ENCODE measurements at regions not wholly inside any gene's neighbourhood (a gene's known extent, or its start where the extent isn't known, plus 50 kb on each side); places are given as distances from the start of the nearest gene placed in this dataset.

DNA sequence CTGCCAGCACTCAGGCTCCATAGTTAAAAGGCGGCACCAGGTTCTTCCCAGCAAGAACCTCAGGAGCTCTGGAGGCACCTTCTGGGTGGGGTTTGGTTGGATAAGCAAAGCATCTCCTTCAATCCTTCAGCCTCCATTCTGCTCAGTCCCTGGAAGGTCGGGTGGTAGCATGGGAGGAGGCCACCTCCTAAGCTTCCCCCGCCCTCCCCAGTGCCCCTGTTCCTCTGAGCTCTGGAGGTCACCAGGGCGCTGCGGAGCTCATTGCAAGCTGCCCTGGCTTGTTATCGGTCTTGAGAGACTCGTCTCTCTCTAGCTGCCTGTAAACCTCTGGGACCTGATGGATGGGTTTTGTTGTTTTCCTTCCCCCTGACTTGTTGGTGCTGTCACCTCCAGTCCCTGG lies 124.8 kb downstream of the RPLP1 start:
- H3K4me3 ChIP-seq (ENCODE audit: low read length), result no peak overlapping the region
- no peak overlapping the region for H2AFZ ChIP-seq (ENCODE audit: low read depth, low read length)
- peaks cover 16% of the 10 kb centered on the region for H3K27me3 ChIP-seq (ENCODE audit: insufficient read depth, low read length)
- no peaks in the 10 kb centered on the region for H3K36me3 ChIP-seq (ENCODE audit: insufficient read depth, low read length)
- peaks cover 12% of the 10 kb centered on the region for H3K4me1 ChIP-seq (ENCODE audit: insufficient read depth, low read length)
- no peaks in the 10 kb centered on the region for H3K9me3 ChIP-seq (ENCODE audit: low read length)

DNA sequence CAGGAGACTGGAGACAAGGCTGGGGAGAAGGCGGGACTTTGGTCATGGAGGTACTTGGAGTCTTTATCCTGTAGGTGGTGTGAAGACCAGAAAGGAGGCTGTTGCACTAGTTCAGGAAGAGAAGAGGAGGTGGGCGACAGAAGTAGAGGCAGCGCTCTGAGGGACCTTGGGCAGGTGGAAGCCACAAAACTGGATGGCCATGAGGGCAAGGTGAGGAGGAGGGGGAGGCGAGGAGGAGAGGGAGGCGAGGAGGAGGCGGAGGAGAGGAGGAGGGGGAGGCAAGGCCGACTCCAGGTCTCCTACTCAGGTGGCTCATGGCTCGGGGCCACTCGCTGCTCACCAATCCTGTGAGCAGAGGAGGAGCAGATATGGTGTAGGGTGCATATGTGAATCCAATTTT lies 125.6 kb downstream of the RPLP1 start:
- peaks cover 16% of the 10 kb centered on the region for H3K27me3 ChIP-seq (ENCODE audit: insufficient read depth, low read length)
- no peak overlapping the region for H3K4me3 ChIP-seq (ENCODE audit: low read length)
- H2AFZ ChIP-seq (ENCODE audit: low read depth, low read length), result no peak overlapping the region
- H3K36me3 ChIP-seq (ENCODE audit: insufficient read depth, low read length), result no peaks in the 10 kb centered on the region
- no peaks in the 10 kb centered on the region for H3K9me3 ChIP-seq (ENCODE audit: low read length)
- peaks cover 12% of the 10 kb centered on the region for H3K4me1 ChIP-seq (ENCODE audit: insufficient read depth, low read length)

DNA sequence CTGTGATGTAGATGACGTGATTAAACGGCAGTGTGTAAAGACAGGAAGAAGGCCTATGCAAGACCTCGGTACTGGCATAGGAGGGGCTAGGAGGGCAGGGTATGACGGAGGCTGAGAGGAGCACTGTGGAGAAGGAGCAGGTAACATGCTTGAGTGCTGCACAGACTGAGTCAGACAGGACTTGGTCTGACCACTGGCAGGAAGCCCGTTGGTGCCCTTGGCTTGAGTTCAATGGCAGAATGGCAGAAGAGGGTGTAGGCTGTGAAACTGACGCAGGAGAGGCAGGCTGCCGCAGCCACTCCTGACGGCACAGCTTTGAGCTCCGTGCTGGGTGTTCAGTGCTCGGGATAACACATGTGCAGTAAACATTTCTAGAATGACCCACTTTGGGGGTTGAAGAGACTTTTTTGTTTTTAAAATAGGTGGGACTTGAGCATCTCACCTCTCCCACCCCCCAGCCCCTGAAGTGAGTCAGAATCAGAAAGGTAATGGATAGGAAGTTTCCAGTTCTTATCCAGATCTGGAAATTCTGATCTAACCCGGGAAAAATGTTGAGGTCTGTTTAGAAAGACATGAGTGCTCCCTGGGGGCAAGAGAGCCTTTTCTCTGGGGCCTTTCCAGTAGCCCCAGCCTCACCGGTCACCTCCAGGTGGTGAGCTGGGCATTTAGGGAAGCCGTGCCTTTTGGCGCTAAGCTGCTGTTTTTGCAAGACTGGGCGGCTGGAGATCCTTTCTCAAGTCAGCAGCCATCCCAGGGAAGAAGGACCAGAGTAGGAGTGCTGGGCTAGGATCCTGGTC lies 126.4 kb downstream of the RPLP1 start:
- no peak overlapping the region for H2AFZ ChIP-seq (ENCODE audit: low read depth, low read length)
- peaks cover 13% of the 10 kb centered on the region for H3K27me3 ChIP-seq (ENCODE audit: insufficient read depth, low read length)
- H3K36me3 ChIP-seq (ENCODE audit: insufficient read depth, low read length), result no peaks in the 10 kb centered on the region
- no peak overlapping the region for H3K4me3 ChIP-seq (ENCODE audit: low read length)
- no peaks in the 10 kb centered on the region for H3K9me3 ChIP-seq (ENCODE audit: low read length)
- peaks cover 12% of the 10 kb centered on the region for H3K4me1 ChIP-seq (ENCODE audit: insufficient read depth, low read length)

DNA sequence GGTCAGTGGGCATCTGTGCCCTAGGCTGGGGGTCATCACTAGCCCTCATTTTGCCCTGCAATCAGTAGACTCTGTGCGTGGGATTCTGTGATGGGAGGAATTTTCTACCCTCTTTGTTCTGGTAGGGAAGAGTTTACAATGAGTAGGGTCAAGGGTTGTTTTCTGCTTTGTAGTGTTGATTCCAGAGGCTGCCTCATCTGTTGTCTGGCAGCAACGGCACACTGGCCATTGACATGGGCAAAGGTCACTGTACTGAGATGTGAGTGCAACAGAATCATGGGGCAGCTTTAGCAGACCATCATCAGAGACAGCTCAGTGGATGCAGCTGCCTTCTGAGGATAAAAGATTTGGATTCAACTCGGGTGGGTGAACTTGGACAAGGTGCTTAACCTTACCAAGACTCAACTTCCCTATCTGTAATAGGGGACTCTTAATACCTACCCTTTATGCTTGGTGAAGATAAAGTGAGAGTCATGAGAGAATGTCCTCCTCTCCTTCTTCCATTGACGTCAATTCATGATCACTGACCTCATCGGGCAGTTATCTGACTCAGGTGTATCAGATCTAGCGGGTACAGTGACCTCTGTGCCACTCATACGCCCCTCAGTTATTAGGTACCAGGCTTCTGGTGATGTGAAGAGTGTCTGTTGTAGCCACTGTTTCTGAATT lies 127.5 kb downstream of the RPLP1 start:
- no peaks in the 10 kb centered on the region for H3K9me3 ChIP-seq (ENCODE audit: low read length)
- no peak overlapping the region for H3K4me3 ChIP-seq (ENCODE audit: low read length)
- H3K27me3 ChIP-seq (ENCODE audit: insufficient read depth, low read length), result peaks cover 5% of the 10 kb centered on the region
- H3K36me3 ChIP-seq (ENCODE audit: insufficient read depth, low read length), result no peaks in the 10 kb centered on the region
- H2AFZ ChIP-seq (ENCODE audit: low read depth, low read length), result no peak overlapping the region
- H3K4me1 ChIP-seq (ENCODE audit: insufficient read depth, low read length), result peaks cover 12% of the 10 kb centered on the region

DNA sequence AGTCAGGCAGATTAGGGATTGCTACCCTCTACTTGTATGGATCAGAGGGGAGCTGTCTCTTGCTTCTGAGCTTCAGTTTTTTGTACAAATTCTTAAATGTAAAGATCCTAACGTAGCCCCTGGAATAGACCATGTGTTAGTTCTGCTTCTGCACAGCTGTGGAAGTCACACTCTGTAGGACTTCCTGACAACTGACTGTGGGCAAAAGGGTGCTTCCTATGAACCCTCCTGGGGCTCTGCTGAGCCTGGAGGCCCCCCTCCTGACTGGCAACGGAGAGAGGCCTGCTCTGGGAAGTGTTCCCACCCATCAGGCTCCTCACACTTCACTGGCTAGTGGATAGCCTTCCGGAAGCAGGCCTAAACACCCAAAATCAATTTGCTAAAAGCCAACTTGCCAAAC lies 131.0 kb downstream of the RPLP1 start:
- Histone ChIP-seq H3K36me3 (ENCODE audit: insufficient read depth, low read length) (no peaks in the 10 kb centered on the region), H3K9me3 (ENCODE audit: low read length) (no peaks in the 10 kb centered on the region), H3K4me3 (ENCODE audit: low read length) (no peak overlapping the region)

DNA sequence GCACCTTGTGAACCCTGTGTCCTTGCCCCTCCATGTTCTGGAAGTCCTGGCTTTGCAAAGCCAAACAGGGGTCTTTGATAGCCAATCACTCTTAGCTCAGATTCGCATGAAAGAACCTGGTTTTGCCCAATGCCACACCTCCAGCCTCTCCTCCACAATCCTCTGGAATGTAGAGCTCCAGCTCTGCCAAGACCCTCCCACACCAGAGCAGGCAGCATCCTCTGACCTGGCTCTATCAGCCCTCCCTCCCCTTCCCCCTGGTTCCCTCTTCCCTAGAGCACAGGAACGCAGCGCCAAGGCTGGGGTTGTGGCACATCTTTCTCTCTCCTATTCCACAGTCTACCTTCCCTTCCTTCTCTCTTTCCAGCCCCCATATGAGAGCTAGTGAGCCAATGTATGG lies 133.3 kb downstream of the RPLP1 start:
- Histone ChIP-seq H3K9me3 (ENCODE audit: low read length) (no peaks in the 10 kb centered on the region), H3K36me3 (ENCODE audit: insufficient read depth, low read length) (no peaks in the 10 kb centered on the region), H3K4me3 (ENCODE audit: low read length) (no peak overlapping the region), H3K4me1 (ENCODE audit: insufficient read depth, low read length) (no peaks in the 10 kb centered on the region), H2AFZ (ENCODE audit: low read depth, low read length) (no peak overlapping the region), H3K27me3 (ENCODE audit: insufficient read depth, low read length) (peaks cover 7% of the 10 kb centered on the region)

More for the DNA sequence above, 131.0 kb downstream of the RPLP1 start:
- peaks cover 12% of the 10 kb centered on the region for H3K4me1 ChIP-seq (ENCODE audit: insufficient read depth, low read length)
- peaks cover 7% of the 10 kb centered on the region for H3K27me3 ChIP-seq (ENCODE audit: insufficient read depth, low read length)
- H2AFZ ChIP-seq (ENCODE audit: low read depth, low read length), result no peak overlapping the region

DNA sequence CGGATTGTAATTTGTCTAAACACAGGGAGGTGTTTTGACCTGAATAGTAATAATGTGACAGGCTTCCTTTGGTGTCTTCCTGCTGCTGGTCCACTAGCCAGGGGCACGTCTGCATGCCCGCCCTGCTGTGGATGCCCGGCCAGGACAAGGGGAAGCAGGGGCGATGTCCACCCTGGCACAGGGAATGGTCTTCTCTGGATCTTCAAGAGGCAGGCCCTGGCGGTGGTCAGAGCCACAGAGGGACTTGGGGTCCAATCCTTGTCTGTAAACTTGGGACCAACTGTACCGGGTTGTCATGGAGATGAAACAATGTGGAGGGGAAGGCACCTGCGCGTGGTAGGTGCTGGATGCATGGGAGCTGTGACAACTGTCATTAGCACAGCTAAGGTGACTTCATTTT lies 134.1 kb downstream of the RPLP1 start:
- no peak overlapping the region for H3K4me3 ChIP-seq (ENCODE audit: low read length)
- H3K36me3 ChIP-seq (ENCODE audit: insufficient read depth, low read length), result no peaks in the 10 kb centered on the region
- H3K4me1 ChIP-seq (ENCODE audit: insufficient read depth, low read length), result no peaks in the 10 kb centered on the region
- no peak overlapping the region for H2AFZ ChIP-seq (ENCODE audit: low read depth, low read length)
- no peaks in the 10 kb centered on the region for H3K9me3 ChIP-seq (ENCODE audit: low read length)
- peaks cover 4% of the 10 kb centered on the region for H3K27me3 ChIP-seq (ENCODE audit: insufficient read depth, low read length)

DNA sequence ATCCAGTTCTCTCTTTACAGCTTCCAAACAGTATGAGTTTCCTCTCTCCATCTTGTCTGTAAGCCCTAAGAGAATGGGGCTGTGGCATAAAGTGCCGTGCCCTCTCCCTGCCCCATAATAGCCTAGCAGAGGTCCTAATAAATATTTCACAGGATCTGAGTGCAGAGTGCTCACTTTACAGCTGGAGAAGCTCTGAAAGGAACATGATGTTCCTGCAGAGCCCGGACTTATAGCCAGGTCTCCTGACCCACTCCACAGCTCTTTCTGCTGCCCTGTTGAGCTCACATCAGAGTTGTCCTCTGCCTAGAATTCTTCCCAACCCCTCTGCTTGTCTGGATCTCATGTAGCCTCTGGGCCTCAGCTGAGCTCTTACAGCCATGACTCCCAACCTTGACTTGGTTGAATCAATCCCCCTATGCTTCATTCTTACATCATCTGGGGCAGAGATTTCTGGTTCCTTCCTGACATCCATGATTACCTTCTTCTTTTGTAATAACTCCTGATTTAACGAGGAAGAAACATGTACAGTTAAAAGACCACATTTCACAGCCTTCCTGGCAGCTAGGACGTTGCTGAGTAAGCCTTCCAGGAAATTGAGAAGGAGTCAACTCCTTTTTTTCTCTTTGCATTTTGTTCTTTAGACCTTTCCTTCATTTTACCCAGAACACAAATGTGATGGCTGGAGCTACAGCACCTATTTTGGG lies 135.3 kb downstream of the RPLP1 start:
- H3K4me1 ChIP-seq (ENCODE audit: insufficient read depth, low read length), result no peaks in the 10 kb centered on the region

DNA sequence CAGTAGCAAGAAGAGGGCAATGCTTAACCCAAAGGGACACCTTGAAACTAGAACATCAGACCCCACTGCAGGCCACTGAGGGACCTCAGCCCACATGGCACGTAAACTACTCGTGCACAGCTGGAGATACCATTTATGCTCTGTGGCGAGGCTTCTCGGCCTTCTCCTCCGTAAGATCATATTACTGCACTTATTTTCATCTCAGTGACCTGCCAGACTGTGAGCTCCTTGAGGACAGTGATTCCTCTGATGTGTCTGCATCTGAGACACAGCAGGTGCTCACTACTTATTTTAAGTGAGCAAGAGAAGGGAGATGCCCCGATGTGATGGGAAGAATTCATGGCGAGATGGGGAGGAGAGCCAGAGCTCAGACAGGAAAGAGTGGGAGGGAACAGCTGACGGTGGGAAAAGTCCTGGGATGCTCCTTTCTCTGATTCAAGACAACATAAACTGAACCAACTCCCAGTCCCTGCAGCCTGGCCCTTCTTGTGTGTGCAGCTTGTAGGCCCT lies 137.6 kb downstream of the RPLP1 start:
- Histone ChIP-seq H3K4me3 (ENCODE audit: low read length) (no peak overlapping the region), H3K9me3 (ENCODE audit: low read length) (no peaks in the 10 kb centered on the region), H3K4me1 (ENCODE audit: insufficient read depth, low read length) (no peaks in the 10 kb centered on the region), H3K27me3 (ENCODE audit: insufficient read depth, low read length) (peaks cover 4% of the 10 kb centered on the region), H3K36me3 (ENCODE audit: insufficient read depth, low read length) (no peaks in the 10 kb centered on the region), H2AFZ (ENCODE audit: low read depth, low read length) (no peak overlapping the region)

More for the DNA sequence above, 135.3 kb downstream of the RPLP1 start:
- Histone ChIP-seq H3K4me3 (ENCODE audit: low read length) (no peak overlapping the region), H3K36me3 (ENCODE audit: insufficient read depth, low read length) (no peaks in the 10 kb centered on the region), H2AFZ (ENCODE audit: low read depth, low read length) (no peak overlapping the region), H3K9me3 (ENCODE audit: low read length) (no peaks in the 10 kb centered on the region), H3K27me3 (ENCODE audit: insufficient read depth, low read length) (peaks cover 4% of the 10 kb centered on the region)

DNA sequence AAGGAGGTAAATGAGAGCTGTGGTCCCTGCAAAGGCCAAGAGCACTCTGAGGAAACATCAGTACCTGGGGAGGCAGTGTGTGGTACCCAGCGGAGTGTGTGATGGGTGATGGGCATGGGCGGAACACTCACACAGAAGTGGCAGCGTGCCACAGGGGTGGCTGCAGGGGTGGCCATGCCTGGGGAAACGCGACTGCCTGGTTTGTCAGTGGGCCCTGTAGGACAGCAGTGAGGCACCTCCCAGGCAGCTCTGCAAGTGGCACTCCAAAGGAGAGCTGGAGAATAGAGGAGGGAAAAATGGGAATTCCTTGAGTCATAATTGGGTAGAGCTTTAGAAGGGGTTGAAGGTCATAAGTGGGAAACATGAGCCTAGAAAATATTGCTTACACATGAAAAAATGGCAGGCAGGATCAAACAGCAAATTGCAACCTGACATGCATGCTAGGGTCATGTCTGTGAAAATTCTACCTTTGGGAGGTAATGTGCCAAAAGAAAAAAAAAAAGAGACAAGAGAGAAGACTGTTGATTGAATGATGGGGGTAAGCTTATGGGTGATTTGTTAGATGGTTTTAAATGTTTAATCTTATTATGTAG lies 138.4 kb downstream of the RPLP1 start:
- Histone ChIP-seq H3K4me3 (ENCODE audit: low read length) (no peak overlapping the region), H3K9me3 (ENCODE audit: low read length) (no peaks in the 10 kb centered on the region), H3K36me3 (ENCODE audit: insufficient read depth, low read length) (no peaks in the 10 kb centered on the region), H2AFZ (ENCODE audit: low read depth, low read length) (no peak overlapping the region), H3K4me1 (ENCODE audit: insufficient read depth, low read length) (no peaks in the 10 kb centered on the region), H3K27me3 (ENCODE audit: insufficient read depth, low read length) (peaks cover 4% of the 10 kb centered on the region)

DNA sequence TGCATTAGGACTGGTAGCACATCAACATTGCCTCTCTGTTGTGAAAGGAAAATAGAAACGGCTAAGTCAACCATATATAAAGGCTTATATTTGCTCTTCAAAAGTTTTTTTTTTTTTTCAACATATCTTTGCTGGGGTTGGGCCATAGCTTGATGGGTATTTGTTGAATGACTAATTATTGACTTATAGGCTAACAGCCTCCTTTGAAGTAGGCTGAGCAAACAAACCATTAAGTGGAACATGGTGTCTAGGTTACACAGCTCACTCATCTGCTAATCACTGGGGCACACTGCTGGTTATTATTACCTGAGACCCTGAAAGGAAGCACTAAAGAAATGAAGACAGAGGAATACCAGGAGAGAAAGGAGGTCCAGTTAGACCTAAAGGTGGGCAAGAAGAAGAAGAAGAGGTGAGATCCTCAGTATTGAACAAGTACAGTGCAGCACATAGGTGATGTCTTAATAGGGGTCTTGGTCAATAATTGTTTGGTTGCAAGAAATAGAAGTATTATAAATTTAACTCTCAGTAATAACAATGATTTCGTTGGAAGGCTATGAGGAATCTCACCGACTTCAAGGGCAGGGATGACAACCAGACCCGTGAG lies 139.4 kb downstream of the RPLP1 start:
- Histone ChIP-seq H3K4me3 (ENCODE audit: low read length) (no peak overlapping the region), H2AFZ (ENCODE audit: low read depth, low read length) (no peak overlapping the region), H3K36me3 (ENCODE audit: insufficient read depth, low read length) (no peaks in the 10 kb centered on the region), H3K27me3 (ENCODE audit: insufficient read depth, low read length) (peaks cover 4% of the 10 kb centered on the region), H3K4me1 (ENCODE audit: insufficient read depth, low read length) (no peaks in the 10 kb centered on the region), H3K9me3 (ENCODE audit: low read length) (no peaks in the 10 kb centered on the region)

DNA sequence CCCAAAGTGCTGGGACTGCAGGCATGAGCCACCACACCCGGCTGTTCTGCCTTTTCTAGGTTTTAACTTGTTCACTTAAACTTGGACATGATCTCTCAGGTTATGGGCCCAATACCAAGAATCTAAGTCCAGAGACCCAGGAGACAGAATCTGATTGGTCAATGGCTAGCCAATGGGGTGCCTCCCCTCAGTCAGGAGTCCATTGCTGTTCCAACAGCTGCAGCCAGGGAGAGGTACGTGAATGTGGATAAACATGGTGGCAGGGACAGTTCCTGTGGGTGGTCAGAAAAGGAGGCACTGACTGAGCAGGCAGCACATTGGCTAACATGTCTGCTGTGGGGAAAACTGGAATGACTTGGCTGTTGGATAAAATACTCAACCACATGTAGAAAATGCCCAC lies 140.3 kb downstream of the RPLP1 start:
- Histone ChIP-seq H3K36me3 (ENCODE audit: insufficient read depth, low read length) (no peaks in the 10 kb centered on the region), H3K27me3 (ENCODE audit: insufficient read depth, low read length) (peaks cover 1% of the 10 kb centered on the region), H3K4me1 (ENCODE audit: insufficient read depth, low read length) (no peaks in the 10 kb centered on the region), H3K4me3 (ENCODE audit: low read length) (no peak overlapping the region), H2AFZ (ENCODE audit: low read depth, low read length) (no peak overlapping the region), H3K9me3 (ENCODE audit: low read length) (no peaks in the 10 kb centered on the region)

Measured in neuron (in vitro differentiated cells).